NCI-H2227 treated with DMSO at 0.1 percent for 48 hours (cell line): ENCODE measurements at regions not wholly inside any gene's neighbourhood (a gene's known extent, or its start where the extent isn't known, plus 50 kb on each side); places are given as distances from the start of the nearest gene placed in this dataset.
"Not testable (repeated sequence)": the region's sequence is repeated elsewhere in the genome, so short reads cannot be mapped to it uniquely, and the experiment has no call there.

ENCODE experiments used
- DNase-seq: peaks from one replicate; lab custom pipeline; 2025; lab: John Stamatoyannopoulos, UW

- DNase-seq: no peak
These were observed 457.3 kb downstream of the DMAC1 start for GRCh38 chr9:7342229-7342628.

- no peak for DNase-seq
These were observed 458.0 kb downstream of the DMAC1 start for GRCh38 chr9:7341571-7341970.

- no peak for DNase-seq
These were observed 459.1 kb downstream of the DMAC1 start for GRCh38 chr9:7340451-7340850.

- DNase-seq: no peak
These were observed 460.8 kb downstream of the DMAC1 start for GRCh38 chr9:7338586-7339281.

- DNase-seq: peak; percentile 23
These were observed 463.1 kb downstream of the DMAC1 start for GRCh38 chr9:7336356-7337065.

- no peak for DNase-seq
These were observed 465.9 kb downstream of the DMAC1 start for GRCh38 chr9:7333719-7334118.

GRCh38 chr9:7332780-7333179 lies 466.8 kb downstream of the DMAC1 start:
- DNase-seq: no peak

GRCh38 chr9:7328453-7328852 lies 471.1 kb downstream of the DMAC1 start:
- DNase-seq: no peak

GRCh38 chr9:7325995-7326394 lies 473.6 kb downstream of the DMAC1 start:
- no peak for DNase-seq

GRCh38 chr9:7324152-7324598 lies 475.4 kb downstream of the DMAC1 start:
- no peak for DNase-seq

GRCh38 chr9:7320841-7321240 lies 478.7 kb downstream of the DMAC1 start:
- DNase-seq: no peak

- DNase-seq: no peak
These were observed 479.4 kb downstream of the DMAC1 start for GRCh38 chr9:7320139-7320538.

- DNase-seq: no peak
These were observed 480.7 kb downstream of the DMAC1 start for GRCh38 chr9:7318920-7319319.

GRCh38 chr9:7316967-7317366 lies 482.6 kb downstream of the DMAC1 start:
- DNase-seq: no peak

GRCh38 chr9:7316166-7316795 lies 483.3 kb downstream of the DMAC1 start:
- no peak for DNase-seq

- no peak for DNase-seq
These were observed 483.8 kb downstream of the DMAC1 start for GRCh38 chr9:7315746-7316145.

GRCh38 chr9:7315116-7315515 lies 484.5 kb downstream of the DMAC1 start:
- DNase-seq: no peak

- DNase-seq: no peak
These were observed 486.2 kb downstream of the DMAC1 start for GRCh38 chr9:7313389-7313788.

- DNase-seq: not testable (repeated sequence)
These were observed 490.5 kb downstream of the DMAC1 start for GRCh38 chr9:7309051-7309450.

- DNase-seq: no peak
These were observed 493.9 kb downstream of the DMAC1 start for GRCh38 chr9:7305677-7306076.

- DNase-seq: no peak
These were observed 495.0 kb downstream of the DMAC1 start for GRCh38 chr9:7304627-7304995.

- no peak for DNase-seq
These were observed 495.5 kb downstream of the DMAC1 start for GRCh38 chr9:7303907-7304626.

GRCh38 chr9:7300484-7300883 lies 499.1 kb downstream of the DMAC1 start:
- DNase-seq: no peak
